ENCODE measurements at regions not wholly inside any gene's neighbourhood (a gene's known extent, or its start where the extent isn't known, plus 50 kb on each side); places are given as distances from the start of the nearest gene placed in this dataset.

DNA sequence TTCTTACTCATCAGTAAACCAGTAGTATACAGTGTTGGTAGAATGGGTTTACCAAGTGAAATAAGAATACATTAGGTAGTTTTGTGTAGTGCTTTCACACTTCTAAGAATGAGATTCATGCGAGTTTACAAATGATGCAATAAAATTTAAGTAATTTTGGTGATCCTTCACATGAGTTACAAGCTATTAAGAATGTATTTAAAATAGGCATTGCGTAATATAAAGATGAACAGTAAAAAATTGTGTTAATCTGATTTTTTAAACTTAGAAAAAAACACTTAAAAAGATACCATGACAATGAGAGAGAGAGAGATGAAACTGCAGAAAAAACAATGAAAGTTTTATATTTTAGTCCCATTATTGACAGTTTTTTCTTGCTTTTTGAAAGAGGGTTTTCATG is 570.5 kb downstream of the SLITRK6 start:
- H3K9me3 ChIP-seq, result no peaks in the 10 kb centered on the region
- TF ChIP-seq, protein P1, sequence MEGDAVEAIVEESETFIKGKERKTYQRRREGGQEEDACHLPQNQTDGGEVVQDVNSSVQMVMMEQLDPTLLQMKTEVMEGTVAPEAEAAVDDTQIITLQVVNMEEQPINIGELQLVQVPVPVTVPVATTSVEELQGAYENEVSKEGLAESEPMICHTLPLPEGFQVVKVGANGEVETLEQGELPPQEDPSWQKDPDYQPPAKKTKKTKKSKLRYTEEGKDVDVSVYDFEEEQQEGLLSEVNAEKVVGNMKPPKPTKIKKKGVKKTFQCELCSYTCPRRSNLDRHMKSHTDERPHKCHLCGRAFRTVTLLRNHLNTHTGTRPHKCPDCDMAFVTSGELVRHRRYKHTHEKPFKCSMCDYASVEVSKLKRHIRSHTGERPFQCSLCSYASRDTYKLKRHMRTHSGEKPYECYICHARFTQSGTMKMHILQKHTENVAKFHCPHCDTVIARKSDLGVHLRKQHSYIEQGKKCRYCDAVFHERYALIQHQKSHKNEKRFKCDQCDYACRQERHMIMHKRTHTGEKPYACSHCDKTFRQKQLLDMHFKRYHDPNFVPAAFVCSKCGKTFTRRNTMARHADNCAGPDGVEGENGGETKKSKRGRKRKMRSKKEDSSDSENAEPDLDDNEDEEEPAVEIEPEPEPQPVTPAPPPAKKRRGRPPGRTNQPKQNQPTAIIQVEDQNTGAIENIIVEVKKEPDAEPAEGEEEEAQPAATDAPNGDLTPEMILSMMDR (IDR thresholded peaks at IDR 0.05), result no peak
- TF ChIP-seq POLR2A (IDR thresholded peaks at IDR 0.05) (no peak), EP300 (IDR thresholded peaks at IDR 0.05) (no peak)
- intact Hi-C loops (cut with DNase I), result no loop called here
- H3K27ac ChIP-seq, result no peak overlapping the region
- no peak overlapping the region for H3K4me3 ChIP-seq
- H3K4me1 ChIP-seq (ENCODE audit: insufficient read depth), result no peaks in the 10 kb centered on the region
- H3K36me3 ChIP-seq, result no peaks in the 10 kb centered on the region
- 89 to 90% (median 89%) methylated on average over 2 of the region's 2 CpGs for WGBS, 3 donors
- DNase-seq, result no peak
- H3K27me3 ChIP-seq, result no peaks in the 10 kb centered on the region

DNA sequence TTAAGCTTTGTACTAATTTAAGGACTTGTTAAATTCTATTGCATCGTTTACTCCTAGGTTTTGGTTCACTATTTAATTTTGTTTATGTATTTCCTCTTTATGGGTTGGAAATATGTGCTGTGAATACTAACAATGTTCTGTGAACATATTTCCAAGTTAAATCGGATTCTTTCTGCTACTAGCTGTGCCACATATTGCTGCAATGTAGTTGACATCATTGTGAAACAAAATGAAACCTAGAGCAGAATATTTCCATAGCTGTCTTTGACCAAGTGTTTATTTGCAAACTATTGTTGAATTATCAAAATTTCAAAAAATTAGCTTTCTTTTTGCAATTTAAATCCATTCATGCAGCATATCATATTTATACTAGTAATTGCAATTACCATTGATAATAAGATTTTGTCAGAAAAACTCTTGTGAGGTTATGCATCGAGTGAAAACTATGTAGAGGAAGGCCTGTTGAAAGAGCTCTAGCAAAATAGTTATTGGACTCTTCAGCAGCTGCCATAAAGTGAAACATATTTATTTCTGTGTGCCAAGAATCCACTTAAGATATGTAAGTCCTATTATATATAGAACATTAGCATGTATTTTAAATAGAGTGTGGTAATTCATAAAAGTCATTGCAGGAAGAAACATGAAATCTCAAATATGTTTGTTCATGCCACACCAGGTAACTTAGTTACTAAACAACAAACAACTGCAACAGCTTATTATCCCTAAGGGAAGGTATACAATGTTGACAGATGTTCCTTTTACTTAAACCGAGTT is 575.1 kb downstream of the SLITRK6 start:
- 56 to 63% (median 61%) methylated on average over 4 of the region's 4 CpGs for WGBS, 3 donors
- Histone ChIP-seq H3K27ac (no peak overlapping the region), H3K36me3 (no peaks in the 10 kb centered on the region), H3K27me3 (no peaks in the 10 kb centered on the region), H3K9me3 (no peaks in the 10 kb centered on the region), H3K4me3 (no peak overlapping the region), H3K4me1 (ENCODE audit: insufficient read depth) (no peaks in the 10 kb centered on the region)
- TF ChIP-seq POLR2A (IDR thresholded peaks at IDR 0.05), result no peak
- TF ChIP-seq, protein P1 (IDR thresholded peaks at IDR 0.05), result no peak
- no peak for TF ChIP-seq EP300 (IDR thresholded peaks at IDR 0.05)
- no peak for DNase-seq
- intact Hi-C loops (cut with DNase I), result no loop called here

DNA sequence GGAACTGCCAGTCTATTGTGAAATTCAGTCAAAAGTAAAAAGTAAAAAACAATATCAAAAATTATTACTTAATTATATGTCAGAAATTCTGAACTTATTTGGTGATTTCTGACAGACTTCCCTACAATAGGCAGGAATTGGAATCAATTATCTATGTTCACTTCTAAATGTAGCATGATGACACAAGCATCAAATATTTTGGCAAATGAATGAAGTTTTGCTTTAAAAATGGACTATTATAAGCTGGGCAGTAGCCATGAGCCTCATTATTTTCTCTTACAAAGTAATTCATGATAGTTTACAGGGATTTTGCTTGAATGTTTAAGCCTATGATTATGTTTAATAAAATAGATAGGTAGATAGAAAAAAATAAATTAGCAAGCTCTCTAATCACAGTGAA is 582.6 kb downstream of the SLITRK6 start:
- no peaks in the 10 kb centered on the region for H3K36me3 ChIP-seq
- no peak for DNase-seq
- H3K27me3 ChIP-seq, result no peaks in the 10 kb centered on the region
- no peaks in the 10 kb centered on the region for H3K9me3 ChIP-seq
- no peak for TF ChIP-seq EP300 (IDR thresholded peaks at IDR 0.05)
- no peak for TF ChIP-seq POLR2A (IDR thresholded peaks at IDR 0.05)
- TF ChIP-seq, protein P1 (IDR thresholded peaks at IDR 0.05), result no peak
- intact Hi-C loops (cut with DNase I), result no loop called here
- no peak overlapping the region for H3K4me3 ChIP-seq
- no peak overlapping the region for H3K27ac ChIP-seq
- H3K4me1 ChIP-seq (ENCODE audit: insufficient read depth), result no peaks in the 10 kb centered on the region

DNA sequence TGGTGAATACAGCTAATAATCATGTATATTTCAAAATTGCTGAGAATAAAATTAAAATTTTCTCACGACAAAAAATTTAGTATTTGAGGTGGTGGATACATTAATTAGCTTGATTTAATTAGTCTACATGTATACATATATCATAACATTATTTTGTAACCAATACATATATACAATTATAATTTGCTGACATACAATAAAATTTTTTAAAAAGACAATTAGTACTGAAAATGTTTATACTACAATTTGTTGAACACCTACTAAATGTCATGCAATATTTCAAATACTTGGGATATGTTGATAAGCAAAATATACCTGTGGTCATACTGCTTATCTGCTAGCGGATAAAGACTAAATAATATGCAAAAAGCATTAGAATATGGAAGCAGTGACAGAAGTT is 586.5 kb downstream of the SLITRK6 start:
- no peak for DNase-seq
- intact Hi-C loops (cut with DNase I), result no loop called here
- Histone ChIP-seq H3K27ac (no peak overlapping the region), H3K9me3 (no peaks in the 10 kb centered on the region), H3K4me1 (ENCODE audit: insufficient read depth) (no peaks in the 10 kb centered on the region), H3K27me3 (no peaks in the 10 kb centered on the region), H3K4me3 (no peak overlapping the region), H3K36me3 (no peaks in the 10 kb centered on the region)
- TF ChIP-seq, protein P1 (IDR thresholded peaks at IDR 0.05), result no peak
- TF ChIP-seq EP300 (IDR thresholded peaks at IDR 0.05), result no peak
- TF ChIP-seq POLR2A (IDR thresholded peaks at IDR 0.05), result no peak
- 83 to 92% (median 88%) methylated on average over 2 of the region's 2 CpGs for WGBS, 3 donors
